NCI-H1417 (cell line): ENCODE measurements at regions not wholly inside any gene's neighbourhood (a gene's known extent, or its start where the extent isn't known, plus 50 kb on each side); places are given as distances from the start of the nearest gene placed in this dataset.
A peak's percentile ranks its signal among the peaks of the same experiment; 100 is the strongest.
"Not testable (repeated sequence)": the region's sequence is repeated elsewhere in the genome, so short reads cannot be mapped to it uniquely, and the experiment has no call there.

Experiments used
- DNase-seq, 3 experiments: peaks; one replicate each; lab custom pipeline; 2025; lab: John Stamatoyannopoulos, UW

DNA sequence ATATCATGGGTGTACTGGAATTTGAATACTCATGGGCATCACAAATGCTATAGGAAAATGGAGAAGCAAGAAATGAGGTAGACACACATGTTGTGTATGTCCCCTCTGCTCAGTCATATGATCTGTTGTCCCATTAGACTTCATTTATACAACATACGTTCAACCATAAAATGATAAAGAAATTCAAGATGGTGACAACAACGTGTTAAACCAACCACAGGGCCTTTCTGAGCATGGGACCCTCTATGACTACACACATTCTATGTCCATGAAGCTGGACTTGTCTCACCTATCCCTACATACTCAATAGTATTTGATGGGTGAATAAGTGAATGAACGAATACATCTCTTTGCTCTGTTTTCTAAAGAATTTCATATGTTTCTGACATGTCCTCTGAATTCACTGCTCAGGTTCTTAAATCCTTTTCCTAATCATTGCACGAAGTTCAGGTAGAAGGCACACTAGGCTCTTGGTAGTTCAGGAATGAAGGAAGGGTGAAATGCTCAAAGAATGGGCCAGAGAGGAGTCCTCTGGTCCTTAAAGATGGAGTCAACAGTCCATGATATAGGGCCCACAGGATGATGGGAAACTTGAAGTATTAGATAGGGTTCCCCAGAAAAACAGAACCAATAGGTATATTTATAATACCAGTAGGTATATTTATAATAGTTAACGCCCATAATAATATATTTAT lies 105.7 kb upstream of the PPM1H start:
- no peak for DNase-seq

DNA sequence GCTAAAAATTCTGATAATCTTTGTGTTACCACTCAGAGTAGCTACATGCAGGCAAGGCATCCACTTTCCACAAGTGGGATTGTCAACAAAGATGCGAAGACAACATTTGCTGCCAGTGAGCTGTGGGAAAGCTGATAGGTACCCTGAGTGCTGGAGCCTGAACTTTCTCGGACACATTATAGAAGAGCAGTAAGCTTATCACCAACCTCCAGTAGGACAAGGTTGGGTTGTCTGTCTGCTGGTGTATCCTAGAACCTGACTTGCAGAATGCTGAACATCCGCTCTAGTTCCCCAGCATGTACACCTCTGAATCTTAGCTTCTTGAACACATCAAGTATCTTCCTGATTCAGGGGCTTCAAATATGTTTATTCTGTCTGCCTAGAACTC lies 103.8 kb upstream of the PPM1H start:
- no peak for DNase-seq

DNA sequence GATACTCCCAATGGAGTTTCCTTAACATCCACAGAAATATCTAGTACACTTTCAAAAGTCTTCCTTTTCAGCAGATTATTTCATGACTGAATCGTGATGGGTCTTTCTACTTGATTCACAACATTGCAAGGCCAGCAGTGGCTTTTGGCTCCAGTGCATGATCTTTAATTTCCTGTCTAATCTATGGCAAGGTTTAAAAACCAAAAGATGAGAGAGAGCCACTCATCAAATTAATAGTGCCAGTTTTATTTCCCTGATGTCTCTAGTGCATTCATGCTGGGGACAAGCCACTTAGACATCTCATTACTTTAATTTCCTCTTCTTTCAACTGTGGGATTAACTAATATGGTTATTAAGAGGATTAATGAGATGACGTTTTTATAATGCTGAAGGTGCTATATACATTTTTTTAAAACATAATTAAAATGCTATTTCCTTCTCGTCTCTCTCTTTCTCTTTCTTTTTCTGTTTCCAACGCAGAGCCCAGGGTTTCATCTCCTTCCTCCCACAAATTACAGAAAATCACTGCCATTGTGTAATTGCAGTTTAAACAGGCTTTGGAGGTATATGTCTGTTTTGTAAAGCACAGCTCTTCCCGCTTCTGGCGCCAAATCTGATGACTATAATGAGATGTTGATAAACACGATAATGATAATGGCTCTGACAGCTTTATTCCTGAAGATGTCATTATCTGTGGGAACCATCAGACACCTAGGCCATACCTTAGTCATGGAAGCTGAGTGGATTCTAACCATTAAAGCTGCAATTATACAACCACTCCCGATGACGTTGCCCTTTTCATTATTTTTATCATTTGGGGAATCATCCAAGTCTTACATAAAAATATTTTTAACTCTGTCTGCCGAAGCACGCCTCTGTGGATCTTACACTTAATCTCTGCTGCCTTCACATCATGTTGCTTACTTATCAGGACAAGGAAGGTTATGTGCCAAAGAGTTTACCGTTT lies 103.1 kb upstream of the PPM1H start:
- DNase-seq = peak in 2 of 3 experiments; percentile 73 to 95

DNA sequence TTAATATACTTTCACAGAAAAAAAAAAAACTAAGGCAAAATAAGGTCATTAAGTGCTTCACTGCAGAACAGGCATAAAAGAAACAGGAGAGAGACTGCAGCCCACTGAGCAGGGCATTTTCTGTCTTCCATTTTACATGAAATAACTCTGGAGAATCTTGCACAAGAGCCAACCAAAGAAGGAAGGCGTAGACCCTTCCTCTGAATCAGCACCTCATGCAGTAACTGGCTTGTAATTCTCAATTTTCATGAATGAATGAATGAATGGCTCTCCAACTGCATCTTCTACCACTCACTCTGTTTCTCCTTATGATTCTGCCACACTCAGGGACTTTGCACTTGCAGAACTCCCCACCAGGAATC lies 102.0 kb upstream of the PPM1H start:
- no peak for DNase-seq

DNA sequence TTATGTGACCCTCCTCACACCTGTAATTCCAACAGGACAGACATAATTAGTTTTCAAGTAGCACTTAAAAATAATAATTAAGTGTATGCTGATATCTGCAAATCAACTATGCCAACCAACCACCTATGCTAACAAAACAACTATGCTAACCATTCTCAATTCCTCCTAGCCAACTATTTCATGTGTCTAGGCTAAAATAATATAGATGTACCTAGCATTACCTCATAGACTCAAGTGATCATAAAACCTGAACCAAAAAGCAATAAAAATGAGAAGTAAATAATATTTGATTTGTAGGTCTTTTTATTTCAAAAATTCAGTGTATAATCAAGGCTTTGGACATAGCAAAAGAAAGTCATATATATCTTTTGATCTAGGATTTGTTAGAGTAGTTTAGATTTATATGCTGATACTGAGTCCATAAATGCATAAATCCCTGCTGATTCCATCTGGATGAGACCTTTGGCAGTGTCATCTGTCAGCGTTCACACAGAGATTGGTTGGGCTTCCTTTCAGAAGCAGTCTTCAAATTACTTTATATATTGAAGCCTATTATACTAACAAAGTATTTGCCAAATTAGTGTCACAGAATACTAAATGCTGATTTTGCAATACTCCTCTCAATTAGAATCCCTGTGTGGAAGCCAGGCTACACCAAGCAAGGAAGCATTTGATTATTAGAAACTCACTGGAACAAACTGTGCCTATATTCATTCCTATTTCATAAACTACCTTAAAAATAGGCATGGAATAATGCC lies 101.4 kb upstream of the PPM1H start:
- peak in 1 of 3 experiments; percentile 81 for DNase-seq

DNA sequence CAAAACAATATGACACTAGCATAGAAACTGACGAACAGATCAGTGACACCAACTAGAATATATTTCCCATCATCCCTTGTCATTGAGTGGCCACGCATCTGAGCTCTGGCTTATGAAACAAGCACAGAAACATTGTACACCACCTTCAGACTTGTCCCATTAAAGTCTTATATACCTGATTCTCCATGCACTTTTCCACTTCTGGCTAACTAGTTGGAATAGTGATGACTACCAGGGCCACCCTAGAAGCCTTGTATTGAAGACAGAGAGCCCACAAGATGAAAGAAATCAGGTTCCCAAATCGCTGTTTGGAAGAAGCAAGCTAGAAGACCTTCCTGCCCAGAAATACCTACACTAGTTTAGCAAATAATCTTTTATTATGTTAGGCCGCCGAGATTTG lies 99.7 kb upstream of the PPM1H start:
- no peak for DNase-seq

DNA sequence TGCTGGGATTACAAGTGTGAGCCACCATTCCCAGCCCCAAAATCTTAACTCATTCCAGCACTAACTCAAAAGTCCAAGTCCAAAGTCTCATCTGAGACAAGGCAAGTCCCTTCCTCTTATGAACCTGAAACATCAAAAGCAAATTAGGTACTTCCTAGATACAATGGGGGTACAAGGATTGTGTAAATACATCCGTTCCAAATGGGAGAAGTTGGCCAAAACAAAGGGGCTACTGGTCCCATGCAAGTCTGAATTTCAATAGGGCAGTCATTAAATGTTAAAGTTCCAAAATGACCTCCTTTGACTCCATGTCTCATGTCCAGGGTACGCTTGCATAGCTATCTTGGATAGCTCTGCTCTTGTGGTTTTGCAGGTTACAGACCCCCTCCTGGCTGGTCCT lies 94.7 kb upstream of the PPM1H start:
- no peak for DNase-seq

DNA sequence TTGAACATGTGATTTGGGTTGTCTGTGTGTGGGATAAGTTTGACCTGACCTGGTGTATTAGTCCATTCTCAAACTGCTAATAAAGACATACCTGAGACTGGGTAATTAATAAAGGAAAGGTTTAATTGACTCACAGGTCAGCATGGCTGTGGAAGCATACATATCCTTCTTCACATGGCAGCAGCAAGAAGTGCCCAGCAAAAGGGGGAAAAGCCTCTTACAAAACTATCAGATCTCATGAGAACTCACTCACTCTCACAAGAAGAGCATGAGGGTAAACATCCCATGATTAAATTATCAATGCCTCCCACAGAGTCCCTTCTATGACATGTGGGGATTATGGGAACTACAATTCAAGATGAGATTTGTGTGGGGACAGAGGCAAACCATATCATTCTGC lies 94.0 kb upstream of the PPM1H start:
- no peak for DNase-seq

DNA sequence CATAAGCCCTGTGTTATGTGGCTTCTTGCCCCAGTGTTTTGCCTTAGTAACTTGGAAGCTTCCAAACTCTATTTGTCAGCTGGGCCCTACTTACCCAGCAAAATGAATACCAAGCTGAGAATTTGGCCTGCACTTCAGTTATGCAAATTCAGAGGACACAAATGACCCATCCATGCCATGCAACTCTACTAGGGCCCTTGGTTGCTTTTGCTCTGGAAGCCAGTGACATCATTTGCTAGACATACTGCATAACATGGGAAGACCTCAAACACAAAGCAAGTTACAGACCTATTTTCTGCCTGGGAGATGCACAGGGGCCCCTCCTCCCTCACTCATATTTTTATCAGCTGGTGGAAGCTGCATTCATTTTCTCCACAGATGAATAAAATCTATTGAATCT lies 90.2 kb upstream of the PPM1H start:
- no peak for DNase-seq

DNA sequence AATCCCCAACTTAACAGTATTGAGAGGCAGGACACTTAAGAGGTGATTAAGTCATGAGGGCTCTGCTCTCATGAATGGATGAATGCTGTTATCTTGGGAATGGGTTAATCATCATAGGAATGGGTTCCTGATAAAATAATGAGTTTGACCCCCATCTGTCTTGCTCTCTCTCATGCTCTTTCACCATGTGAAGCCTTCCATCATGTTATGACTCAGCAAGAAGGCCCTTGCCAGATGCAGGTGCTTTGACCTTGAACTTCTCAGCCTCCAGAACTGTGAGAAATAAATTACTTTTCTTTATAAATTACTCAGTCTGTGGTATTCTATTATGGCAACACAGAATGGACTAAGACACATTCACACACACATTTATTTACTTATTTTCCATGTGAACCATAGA lies 89.0 kb upstream of the PPM1H start:
- no peak for DNase-seq

DNA sequence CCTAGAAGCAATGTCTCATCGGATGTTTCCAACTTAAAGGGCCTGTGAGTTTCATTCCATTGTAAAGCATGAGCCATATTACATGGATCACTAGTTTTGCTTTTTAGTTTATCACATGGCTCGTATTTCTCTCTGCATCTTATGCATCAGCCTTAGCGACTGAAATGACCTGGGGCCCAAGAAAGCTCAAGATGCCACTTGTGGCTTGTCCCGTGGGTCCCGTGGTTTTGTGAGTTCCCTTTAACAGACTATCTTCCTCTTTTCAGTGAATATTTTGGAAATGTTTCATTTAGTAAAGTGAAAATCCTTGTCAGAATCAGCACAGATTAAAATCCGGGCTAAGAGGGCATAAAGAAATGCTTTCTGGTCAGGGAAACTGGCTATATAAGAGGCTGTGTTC lies 86.2 kb upstream of the PPM1H start:
- peak in 1 of 3 experiments; percentile 10 for DNase-seq

DNA sequence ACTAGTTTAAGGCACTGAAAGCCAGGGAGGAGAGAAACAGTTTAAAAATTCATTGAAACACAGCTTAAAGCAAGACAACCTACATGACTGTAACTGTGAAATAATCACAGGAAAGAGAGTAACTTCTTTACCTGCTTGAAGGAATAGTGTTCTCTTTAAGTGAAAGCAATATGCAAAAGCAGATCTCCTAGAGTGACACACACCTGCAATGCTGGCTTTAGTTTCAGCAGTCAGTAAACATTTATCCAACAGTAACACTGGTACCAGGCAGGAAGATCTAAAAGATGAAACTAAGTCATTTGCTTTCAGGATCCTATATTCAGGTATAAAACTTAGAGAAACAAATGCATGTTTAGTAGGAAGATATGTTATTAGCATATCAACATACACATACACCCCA lies 85.3 kb upstream of the PPM1H start:
- no peak for DNase-seq

DNA sequence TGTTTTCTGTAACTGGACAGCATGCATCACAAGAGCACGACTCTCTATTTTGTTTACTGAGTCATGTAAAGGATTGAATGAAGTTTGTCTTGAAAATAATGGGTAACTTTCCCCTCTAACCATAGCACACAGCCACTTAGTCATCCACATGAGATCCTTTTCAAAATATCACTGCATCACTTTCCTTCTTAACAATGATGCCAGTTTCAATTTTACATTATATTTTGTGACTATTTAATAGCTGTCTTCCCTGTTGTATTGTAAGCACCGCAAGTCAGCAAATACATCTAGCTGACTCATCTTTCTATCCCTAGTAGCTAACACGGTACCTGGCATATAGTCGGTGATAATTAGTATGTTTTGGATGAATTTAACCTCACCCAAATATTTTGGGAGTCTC lies 83.3 kb upstream of the PPM1H start:
- DNase-seq = no peak

DNA sequence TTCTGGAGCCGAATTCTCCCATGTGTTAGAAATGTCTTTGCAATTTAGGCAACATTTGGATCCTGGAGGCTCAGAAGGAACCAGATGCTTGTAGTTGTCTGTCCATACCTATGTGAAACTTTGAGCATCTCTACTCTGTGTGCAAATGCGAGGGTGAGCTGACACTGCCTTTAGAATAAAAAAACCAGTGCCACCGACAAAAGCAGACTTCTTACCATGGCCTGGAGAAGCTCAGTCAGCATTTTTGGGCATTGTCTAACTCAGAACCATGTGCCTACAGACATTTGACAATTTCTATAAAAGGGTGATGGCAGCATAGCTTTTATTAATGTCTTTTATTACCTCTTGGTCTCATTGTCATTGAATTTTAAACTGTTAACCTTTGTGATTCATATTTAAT lies 78.4 kb upstream of the PPM1H start:
- no peak for DNase-seq

DNA sequence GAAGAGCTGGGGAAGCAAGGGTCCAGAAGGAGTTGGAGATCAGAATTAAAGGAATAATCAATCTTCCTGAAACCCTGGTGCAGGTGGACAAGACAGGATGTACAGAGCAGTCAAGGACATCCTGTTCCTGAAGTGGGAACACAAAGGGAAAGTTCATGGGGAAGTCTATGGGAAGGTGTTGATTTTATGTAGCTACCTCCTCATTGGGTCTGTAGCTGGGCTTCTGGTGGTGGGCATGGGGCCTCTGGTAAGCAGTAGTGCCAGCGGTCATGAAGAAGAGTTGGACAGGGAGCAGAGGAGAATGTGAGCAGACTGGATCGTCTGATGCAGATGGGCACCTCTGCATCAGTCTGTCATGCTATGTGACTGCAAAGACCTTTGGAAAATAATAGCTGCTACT lies 75.7 kb upstream of the PPM1H start:
- no peak for DNase-seq

DNA sequence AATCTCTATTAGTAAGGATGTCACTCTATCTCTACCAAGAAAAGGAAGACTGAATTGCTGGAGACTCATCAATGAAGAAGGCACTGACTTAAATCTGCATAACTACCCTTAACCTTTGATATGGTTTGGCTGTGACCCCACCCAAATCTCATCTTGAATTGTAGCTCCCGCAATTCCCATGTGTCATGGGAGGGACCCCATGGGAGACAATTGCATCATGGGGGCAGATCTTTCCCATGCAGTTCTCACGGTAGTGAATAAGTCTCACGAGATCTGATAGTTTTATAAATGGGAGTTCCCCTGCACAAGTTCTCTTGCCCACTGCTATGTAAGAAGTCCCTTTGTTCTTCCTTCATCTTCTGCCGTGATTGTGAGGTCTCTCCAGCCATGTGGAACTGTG lies 73.4 kb upstream of the PPM1H start:
- DNase-seq = no peak

DNA sequence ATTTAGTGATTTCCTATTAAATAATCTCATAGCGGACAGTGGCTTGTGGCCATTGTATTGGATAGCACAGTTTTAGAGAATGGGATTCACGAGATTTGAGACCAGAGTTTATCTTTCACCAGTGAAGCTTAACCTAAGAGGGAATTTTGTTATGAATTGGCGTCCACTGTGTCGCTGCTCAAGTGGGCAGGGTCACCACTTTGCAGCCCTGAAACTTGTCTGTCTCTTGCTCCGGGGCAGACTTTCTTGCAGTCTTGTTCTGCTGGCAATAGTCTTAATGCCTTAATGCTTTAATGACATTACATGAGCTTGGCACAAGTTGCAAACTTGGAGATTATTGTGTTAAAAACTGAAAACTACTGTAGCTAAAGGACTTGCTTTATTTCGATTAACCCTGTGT lies 72.8 kb upstream of the PPM1H start:
- no peak for DNase-seq

DNA sequence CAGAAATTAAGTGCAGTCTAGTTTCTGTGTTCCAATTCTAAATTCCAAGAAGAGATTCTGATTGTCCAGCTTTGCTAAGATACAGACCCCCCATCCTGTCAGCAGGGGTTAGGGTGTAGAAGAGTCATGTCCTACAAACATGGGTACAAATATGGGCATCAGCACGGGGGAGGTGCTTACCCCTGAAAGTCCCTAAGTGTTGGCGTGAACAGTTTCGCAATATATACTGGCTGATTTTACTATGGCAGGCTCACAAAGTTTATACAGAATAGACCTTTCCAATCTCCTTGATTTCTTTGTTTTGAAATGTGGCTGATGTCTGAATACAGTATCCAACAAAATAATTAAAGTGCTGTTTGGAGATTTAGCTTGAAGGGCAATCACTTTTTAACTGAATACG lies 71.6 kb upstream of the PPM1H start:
- no peak for DNase-seq

DNA sequence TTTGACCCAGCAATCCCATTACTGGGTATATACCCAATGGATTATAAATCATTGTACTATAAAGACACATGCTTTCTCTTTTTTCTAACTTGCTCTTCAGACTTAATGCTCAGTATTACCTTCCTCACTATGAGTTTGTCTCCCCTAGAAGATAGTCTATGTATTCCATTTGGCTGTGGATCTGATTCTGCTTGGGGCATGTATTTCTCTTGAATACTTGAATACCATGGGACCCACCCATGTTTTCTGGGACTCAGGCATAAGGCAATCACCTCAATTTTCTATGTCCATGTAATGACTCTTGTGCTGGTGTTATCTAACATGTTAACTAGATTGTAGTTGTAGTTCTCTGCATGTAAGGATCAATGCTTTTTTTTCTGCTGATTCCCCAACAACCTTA lies 70.4 kb upstream of the PPM1H start:
- DNase-seq = no peak

DNA sequence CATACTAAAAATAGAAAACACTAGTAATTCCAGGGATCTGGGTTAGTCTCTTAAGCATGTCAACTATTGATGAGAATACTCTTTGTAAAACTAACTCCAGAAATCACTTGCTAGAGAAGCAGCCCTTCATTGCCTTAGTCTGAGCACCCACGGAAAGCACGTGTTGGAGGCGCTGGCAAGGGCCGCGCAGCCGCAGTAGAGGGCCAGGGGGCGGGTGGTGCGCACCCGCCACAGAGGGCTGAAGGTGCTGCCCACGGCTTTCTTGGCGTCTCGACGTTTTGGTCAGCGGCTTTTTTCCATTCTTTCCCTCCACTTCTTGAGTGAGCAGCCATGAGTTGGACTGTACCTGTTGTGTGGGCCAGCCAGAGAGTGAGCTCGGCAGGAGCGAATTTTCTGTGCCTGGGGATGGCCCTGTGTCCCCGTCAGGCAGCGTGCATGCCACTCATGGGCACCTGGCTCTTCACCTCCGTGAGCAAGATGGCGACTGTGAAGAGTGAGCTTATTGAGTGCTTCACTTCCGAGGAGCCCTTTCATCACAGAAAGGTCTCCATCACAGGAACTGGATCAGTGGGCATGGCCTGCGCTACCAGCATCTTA lies 68.4 kb upstream of the PPM1H start:
- DNase-seq = no peak

DNA sequence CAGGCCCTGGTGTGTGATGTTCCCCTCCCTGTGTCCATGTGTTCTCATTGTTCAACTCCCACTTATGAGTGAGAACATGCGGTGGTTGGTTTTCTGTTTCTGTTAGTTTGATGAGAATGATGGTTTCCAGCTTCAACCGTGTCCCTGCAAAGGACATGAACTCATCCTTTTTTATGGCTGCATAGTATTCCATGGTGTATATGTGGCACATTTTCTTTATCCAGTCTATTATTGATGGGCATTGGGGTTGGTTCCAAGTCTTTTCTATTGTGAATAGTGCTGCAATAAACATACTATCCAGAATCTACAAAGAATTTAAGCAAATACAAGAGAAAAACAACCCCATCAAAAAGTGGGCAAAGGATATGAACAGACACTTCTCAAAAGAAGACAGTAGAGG lies 67.1 kb upstream of the PPM1H start:
- not testable (repeated sequence) for DNase-seq

DNA sequence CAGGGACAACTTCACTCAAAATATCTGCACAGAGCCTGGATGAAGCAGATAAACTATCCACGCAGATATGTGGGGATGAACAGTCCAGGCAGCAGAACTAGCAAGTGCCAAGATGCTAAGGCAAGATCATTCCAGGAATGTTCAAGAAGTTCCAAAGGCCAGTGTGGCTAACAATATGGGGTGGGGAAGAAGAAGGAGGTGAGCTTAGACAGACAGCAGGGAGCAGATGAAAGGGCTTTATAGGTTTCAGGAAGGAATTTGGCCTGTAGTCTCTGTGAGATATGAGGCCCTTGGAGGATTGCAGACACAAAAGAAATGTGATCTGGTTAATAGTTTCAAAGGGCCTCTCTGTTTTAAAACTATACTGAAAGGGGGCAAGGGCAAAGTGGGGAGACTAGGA lies 63.5 kb upstream of the PPM1H start:
- no peak for DNase-seq
